ENCODE measurements at regions not wholly inside any gene's neighbourhood (a gene's known extent, or its start where the extent isn't known, plus 50 kb on each side); places are given as distances from the start of the nearest gene placed in this dataset.
"Not testable (repeated sequence)": the region's sequence is repeated elsewhere in the genome, so short reads cannot be mapped to it uniquely, and the experiment has no call there.

- TF ChIP-seq, protein P1, sequence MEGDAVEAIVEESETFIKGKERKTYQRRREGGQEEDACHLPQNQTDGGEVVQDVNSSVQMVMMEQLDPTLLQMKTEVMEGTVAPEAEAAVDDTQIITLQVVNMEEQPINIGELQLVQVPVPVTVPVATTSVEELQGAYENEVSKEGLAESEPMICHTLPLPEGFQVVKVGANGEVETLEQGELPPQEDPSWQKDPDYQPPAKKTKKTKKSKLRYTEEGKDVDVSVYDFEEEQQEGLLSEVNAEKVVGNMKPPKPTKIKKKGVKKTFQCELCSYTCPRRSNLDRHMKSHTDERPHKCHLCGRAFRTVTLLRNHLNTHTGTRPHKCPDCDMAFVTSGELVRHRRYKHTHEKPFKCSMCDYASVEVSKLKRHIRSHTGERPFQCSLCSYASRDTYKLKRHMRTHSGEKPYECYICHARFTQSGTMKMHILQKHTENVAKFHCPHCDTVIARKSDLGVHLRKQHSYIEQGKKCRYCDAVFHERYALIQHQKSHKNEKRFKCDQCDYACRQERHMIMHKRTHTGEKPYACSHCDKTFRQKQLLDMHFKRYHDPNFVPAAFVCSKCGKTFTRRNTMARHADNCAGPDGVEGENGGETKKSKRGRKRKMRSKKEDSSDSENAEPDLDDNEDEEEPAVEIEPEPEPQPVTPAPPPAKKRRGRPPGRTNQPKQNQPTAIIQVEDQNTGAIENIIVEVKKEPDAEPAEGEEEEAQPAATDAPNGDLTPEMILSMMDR (IDR thresholded peaks at IDR 0.05): not testable (repeated sequence)
- TF ChIP-seq POLR2A, EP300 (IDR thresholded peaks at IDR 0.05): not testable (repeated sequence)
These were observed 320.4 kb upstream of the SASH1 start for GRCh38 chr6:148022279-148022678.

All from tibial nerve (tissue), 4 donors.